PC-9 (cell line): ENCODE measurements at regions not wholly inside any gene's neighbourhood (a gene's known extent, or its start where the extent isn't known, plus 50 kb on each side); places are given as distances from the start of the nearest gene placed in this dataset.

Experiments used
- EZH2 ChIP-seq: fragments of 200-600 bp; sonication (generic); IDR thresholded peaks from 2 replicates; pipeline ENCODE4 v1.8.0; 2017; ENCODE audit warnings: antibody characterized with exemption, low read depth
- TF ChIP-seq, protein P1 (sequence below): fragments of 200-600 bp; sonication (generic); conservative IDR thresholded peaks from 2 replicates; pipeline ENCODE4 v1.6.1; 2017; ENCODE audit warnings: mixed run types, antibody characterized with exemption, mild to moderate bottlenecking, moderate library complexity

DNA sequence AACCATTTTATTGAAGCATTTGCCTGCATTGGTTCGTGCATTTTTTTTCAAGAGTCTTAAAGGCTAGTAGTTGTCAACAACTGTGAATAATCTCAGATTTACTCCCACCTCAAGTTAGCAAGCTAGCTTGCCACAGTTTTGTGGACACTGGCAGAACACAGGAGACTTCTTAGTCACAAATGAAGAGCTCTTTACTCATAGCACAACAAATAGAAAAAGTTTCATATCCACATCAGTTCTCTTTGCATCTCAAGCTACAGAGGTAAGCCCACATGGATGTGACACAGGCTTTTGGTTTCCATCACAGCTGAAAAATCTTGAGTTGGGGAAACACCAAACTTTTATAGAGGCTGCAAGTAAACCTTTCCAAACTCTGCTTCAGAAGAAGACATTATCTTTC lies 2315.7 kb upstream of the TENM3 start:
- TF ChIP-seq, protein P1, sequence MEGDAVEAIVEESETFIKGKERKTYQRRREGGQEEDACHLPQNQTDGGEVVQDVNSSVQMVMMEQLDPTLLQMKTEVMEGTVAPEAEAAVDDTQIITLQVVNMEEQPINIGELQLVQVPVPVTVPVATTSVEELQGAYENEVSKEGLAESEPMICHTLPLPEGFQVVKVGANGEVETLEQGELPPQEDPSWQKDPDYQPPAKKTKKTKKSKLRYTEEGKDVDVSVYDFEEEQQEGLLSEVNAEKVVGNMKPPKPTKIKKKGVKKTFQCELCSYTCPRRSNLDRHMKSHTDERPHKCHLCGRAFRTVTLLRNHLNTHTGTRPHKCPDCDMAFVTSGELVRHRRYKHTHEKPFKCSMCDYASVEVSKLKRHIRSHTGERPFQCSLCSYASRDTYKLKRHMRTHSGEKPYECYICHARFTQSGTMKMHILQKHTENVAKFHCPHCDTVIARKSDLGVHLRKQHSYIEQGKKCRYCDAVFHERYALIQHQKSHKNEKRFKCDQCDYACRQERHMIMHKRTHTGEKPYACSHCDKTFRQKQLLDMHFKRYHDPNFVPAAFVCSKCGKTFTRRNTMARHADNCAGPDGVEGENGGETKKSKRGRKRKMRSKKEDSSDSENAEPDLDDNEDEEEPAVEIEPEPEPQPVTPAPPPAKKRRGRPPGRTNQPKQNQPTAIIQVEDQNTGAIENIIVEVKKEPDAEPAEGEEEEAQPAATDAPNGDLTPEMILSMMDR: no peak
- TF ChIP-seq EZH2: no peak
